Stomach (tissue), 4 donors: ENCODE measurements at regions not wholly inside any gene's neighbourhood (a gene's known extent, or its start where the extent isn't known, plus 50 kb on each side); places are given as distances from the start of the nearest gene placed in this dataset.

Experiments used
- POLR2A ChIP-seq, 4 donors: fragments of 450-650 bp; IDR thresholded peaks; one replicate each; pipeline ENCODE4 v1.6.1; 2016; ENCODE audit warnings: antibody characterized with exemption in 4 of 4, control low read depth in 2 of 4, mild to moderate bottlenecking in 1 of 4, moderate library complexity in 1 of 4
- POLR2AphosphoS5 ChIP-seq, 3 donors: sonication (generic); formaldehyde crosslinking; IDR thresholded peaks; one replicate each; pipeline ENCODE4 v1.6.1; 2016; ENCODE audit warnings: antibody characterized with exemption in 3 of 3
- TF ChIP-seq, protein P1 (sequence below), 7 experiments: fragments of 450-650 bp in 4 of 7; fragments of 200-600 bp in 3 of 7; sonication (generic) in 3 of 7; IDR thresholded peaks; one replicate each; pipeline ENCODE4 v1.5.1; 2016 to 2019; ENCODE audit warnings: antibody characterized with exemption in 7 of 7, control low read depth in 2 of 7, mild to moderate bottlenecking in 1 of 7

DNA sequence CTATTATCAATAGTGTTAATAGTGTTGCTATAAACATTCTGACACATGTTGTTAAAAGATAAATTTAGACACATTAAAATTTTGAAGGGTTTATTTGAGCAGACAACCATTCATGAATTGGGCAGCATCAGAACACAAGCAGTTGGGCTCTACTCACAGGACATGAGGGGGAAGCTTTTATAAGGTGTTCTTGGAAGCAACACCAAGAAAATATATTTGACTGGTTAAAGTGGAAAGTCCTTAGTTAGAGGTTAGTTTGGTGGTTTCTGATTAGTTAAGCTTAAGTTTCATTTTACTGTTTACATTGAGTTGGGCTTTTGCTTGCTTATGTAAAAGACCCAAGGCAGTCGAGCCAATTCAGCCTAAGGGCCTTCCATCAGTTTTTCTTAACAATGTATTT is 220.7 kb downstream of the CD47 start:
- TF ChIP-seq, protein P1, sequence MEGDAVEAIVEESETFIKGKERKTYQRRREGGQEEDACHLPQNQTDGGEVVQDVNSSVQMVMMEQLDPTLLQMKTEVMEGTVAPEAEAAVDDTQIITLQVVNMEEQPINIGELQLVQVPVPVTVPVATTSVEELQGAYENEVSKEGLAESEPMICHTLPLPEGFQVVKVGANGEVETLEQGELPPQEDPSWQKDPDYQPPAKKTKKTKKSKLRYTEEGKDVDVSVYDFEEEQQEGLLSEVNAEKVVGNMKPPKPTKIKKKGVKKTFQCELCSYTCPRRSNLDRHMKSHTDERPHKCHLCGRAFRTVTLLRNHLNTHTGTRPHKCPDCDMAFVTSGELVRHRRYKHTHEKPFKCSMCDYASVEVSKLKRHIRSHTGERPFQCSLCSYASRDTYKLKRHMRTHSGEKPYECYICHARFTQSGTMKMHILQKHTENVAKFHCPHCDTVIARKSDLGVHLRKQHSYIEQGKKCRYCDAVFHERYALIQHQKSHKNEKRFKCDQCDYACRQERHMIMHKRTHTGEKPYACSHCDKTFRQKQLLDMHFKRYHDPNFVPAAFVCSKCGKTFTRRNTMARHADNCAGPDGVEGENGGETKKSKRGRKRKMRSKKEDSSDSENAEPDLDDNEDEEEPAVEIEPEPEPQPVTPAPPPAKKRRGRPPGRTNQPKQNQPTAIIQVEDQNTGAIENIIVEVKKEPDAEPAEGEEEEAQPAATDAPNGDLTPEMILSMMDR (IDR thresholded peaks at IDR 0.05): no peak
- TF ChIP-seq POLR2A (IDR thresholded peaks at IDR 0.05): no peak
- TF ChIP-seq POLR2AphosphoS5 (IDR thresholded peaks at IDR 0.05): no peak
